Epithelial cell of esophagus (primary cell): ENCODE measurements at regions not wholly inside any gene's neighbourhood (a gene's known extent, or its start where the extent isn't known, plus 50 kb on each side); places are given as distances from the start of the nearest gene placed in this dataset.

Source experiments
- DNase-seq: peaks from one replicate; pipeline ENCODE4 v3.0.0; 2010; ENCODE audit warnings: low read depth
- H3K4me3 ChIP-seq: 2 replicates; pipeline ENCODE4 v1.5.1; 2011; ENCODE audit warnings: mild to moderate bottlenecking, low read length, control low read depth
- TF ChIP-seq, protein P1 (sequence below): IDR thresholded peaks from 2 replicates; pipeline ENCODE4 v1.5.1; 2011; ENCODE audit warnings: low read depth, mild to moderate bottlenecking, low read length, control low read depth, inconsistent platforms; ENCODE audit not compliant: insufficient read depth; ENCODE audit errors: missing control alignments

- no peak overlapping the region for H3K4me3 ChIP-seq
Measured at GRCh38 chr18:47531717-47532116, 280.3 kb upstream of the SKOR2 start.

GRCh38 chr18:47530695-47531094, 279.2 kb upstream of the SKOR2 start:
- TF ChIP-seq, protein P1, sequence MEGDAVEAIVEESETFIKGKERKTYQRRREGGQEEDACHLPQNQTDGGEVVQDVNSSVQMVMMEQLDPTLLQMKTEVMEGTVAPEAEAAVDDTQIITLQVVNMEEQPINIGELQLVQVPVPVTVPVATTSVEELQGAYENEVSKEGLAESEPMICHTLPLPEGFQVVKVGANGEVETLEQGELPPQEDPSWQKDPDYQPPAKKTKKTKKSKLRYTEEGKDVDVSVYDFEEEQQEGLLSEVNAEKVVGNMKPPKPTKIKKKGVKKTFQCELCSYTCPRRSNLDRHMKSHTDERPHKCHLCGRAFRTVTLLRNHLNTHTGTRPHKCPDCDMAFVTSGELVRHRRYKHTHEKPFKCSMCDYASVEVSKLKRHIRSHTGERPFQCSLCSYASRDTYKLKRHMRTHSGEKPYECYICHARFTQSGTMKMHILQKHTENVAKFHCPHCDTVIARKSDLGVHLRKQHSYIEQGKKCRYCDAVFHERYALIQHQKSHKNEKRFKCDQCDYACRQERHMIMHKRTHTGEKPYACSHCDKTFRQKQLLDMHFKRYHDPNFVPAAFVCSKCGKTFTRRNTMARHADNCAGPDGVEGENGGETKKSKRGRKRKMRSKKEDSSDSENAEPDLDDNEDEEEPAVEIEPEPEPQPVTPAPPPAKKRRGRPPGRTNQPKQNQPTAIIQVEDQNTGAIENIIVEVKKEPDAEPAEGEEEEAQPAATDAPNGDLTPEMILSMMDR: no peak
- no peak overlapping the region for H3K4me3 ChIP-seq
- DNase-seq: no peak

More at GRCh38 chr18:47531717-47532116, 280.3 kb upstream of the SKOR2 start:
- DNase-seq: no peak
- TF ChIP-seq, protein P1: no peak

DNA sequence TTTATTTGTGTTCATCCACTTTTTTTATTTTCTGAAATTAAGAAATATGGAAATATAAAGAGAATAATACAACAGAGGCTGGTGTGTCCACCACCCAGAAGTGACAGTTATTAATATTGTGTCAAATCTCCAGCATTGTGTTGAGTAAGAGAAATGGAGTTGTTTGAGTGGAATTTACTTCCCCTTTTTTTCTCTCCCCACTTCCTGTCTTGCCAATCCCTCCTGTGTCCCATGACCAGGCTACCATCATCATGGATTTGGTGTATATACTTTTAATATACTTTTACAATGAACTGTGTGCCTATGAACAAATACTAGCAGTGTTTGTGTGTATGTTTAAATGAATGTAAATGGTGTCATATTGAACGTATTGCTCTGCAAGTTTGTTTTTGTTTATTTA, 276.9 kb upstream of the SKOR2 start:
- no peak for DNase-seq
- no peak overlapping the region for H3K4me3 ChIP-seq
- TF ChIP-seq, protein P1: no peak

- H3K4me3 ChIP-seq: no peak overlapping the region
Measured at GRCh38 chr18:47526147-47526546, 274.7 kb upstream of the SKOR2 start.

GRCh38 chr18:47522359-47522758, 270.9 kb upstream of the SKOR2 start:
- no peak overlapping the region for H3K4me3 ChIP-seq
- no peak for DNase-seq
- TF ChIP-seq, protein P1: no peak

More at GRCh38 chr18:47526147-47526546, 274.7 kb upstream of the SKOR2 start:
- TF ChIP-seq, protein P1: no peak
- no peak for DNase-seq

- H3K4me3 ChIP-seq: no peak overlapping the region
Measured at GRCh38 chr18:47520263-47520662, 268.8 kb upstream of the SKOR2 start.

DNA sequence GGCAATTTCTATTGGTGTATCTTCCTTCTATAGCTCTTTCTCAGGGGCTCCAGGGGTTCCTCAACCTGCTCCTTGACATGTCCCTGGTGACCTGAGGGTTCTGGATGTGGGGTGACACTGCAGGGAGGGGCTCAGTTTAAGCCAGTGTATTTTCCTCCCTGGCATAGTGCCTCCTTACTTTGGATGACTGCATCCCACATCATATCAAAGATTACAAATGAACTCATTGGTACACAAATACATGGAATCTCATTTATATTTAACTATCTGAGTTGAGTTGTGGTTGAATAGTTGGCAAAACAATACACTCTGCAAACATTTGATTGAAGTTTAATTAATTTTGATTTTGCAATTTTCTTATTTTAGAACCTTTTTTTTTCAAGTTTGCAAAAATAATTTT, 268.2 kb upstream of the SKOR2 start:
- no peak overlapping the region for H3K4me3 ChIP-seq
- no peak for DNase-seq
- TF ChIP-seq, protein P1: no peak

More at GRCh38 chr18:47520263-47520662, 268.8 kb upstream of the SKOR2 start:
- TF ChIP-seq, protein P1: no peak
- no peak for DNase-seq
